ENCODE measurements at regions not wholly inside any gene's neighbourhood (a gene's known extent, or its start where the extent isn't known, plus 50 kb on each side); places are given as distances from the start of the nearest gene placed in this dataset.
A peak's percentile ranks its signal among the peaks of the same experiment; 100 is the strongest.

- no peak for DNase-seq
Observed at GRCh38 chr12:28939427-28939826, 209.7 kb upstream of the FAR2 start.

GRCh38 chr12:28941248-28941647, 207.8 kb upstream of the FAR2 start:
- no peak for DNase-seq

DNA sequence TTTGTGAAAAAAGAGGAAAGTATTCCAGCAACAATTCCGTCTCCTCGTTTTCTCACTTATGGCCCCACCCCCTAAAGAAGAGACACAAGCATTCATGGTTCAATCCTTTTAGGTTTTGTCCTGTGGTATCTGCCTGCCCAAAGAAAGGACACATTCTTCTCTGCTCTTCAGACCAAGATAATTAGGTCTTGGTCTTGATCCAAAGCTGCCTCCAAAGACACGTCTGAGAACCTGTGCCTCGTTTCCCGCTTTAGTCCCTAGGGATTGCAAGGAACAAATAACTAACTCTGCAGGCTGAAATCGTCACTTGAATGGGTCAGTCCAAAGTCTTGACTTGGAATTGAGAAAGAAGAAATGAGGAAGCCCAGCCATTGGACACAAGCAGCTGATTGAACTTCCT, 202.7 kb upstream of the FAR2 start:
- DNase-seq = no peak

DNA sequence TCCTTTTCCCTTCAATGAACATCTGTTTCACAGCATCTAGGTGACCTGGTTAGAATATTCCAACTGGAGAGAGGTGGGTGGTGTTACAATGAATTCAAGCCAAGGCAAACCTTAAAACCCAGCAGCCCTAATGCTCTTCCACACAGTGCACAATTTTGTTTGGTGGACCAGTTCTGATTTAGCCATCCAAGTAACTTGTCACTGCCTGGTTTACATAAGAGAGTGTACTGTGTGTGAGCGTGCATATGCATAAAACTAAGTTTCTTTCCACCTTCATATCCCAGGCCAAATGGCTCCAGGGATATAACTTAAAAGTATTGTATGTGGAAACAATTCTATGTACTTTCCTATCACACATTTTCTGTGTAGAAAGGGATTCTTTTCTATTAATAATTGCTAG, 200.4 kb upstream of the FAR2 start:
- no peak for DNase-seq

- no peak for DNase-seq
Observed at GRCh38 chr12:28949184-28949583, 199.9 kb upstream of the FAR2 start.

GRCh38 chr12:28950049-28950448, 199.0 kb upstream of the FAR2 start:
- DNase-seq = no peak

DNA sequence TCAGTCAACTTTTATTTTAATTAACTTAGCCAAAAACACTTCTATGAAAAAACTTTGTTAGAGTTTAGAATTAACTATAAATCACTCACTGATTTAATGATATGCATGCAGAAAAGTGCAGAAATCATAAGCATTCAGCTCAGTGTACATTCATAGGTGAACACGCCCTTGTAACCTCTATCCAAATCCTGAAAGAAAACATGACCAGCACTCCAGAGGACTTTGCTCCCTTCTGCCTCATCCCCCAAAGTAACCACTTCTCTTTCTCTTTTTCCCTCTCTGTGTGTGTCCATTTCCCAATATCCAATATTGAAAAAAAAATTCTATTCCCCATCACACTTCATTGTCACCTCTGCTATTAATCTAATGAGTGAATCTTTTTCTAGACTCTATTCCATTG, 197.1 kb upstream of the FAR2 start:
- DNase-seq = no peak

- DNase-seq = no peak
Observed at GRCh38 chr12:28954333-28954732, 194.7 kb upstream of the FAR2 start.

DNA sequence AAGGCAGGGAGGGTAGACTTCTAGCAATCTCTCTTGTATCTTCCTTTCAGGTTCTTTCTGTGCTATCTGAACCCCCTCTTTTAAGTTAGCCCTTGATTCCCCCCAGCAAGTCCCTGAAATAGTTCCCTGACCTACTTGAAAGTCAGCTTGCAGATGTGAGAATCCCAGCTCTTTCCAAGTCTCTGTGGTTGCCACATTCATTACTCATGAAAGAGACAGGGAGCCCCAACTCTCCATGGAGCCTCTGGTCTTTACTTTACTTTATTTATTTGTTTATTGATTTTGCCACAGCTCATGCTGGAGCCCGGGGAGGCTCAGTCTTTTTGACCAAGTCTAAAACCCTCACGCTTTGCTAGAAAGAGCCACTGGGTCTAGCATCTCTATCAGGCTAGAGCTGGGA, 193.6 kb upstream of the FAR2 start:
- DNase-seq = no peak

GRCh38 chr12:28955931-28956330, 193.1 kb upstream of the FAR2 start:
- no peak for DNase-seq

DNA sequence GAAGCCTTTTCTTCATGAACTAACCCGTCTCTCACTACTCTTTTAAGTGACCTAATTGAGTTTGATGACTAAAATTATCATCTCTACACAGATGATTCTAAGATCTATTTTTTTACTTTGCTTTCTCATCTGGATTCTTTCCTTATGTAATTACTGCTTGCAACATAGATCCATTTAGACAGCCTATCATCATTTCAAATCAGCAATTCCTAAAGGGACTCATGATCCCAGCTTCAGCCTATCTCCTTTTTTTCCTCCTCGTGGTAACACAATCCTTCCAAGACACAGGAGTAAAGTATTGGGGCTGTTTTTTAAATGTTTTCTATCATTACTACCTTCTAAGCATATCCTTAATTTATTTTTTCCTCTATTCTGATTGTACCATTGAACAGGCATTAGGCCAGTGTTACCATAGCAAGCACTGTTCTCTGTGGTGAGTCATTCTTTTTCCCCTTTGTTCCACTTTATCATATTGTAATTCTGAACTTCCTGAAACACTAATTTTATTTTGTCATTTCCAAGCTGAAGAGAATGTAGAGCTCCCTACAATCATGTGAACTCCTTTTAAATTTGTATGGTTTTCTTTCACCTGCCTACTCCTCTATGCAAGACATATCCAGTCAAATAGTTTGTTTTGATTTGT, 190.4 kb upstream of the FAR2 start:
- no peak for DNase-seq

- no peak for DNase-seq
Observed at GRCh38 chr12:28961948-28962384, 187.1 kb upstream of the FAR2 start.

DNA sequence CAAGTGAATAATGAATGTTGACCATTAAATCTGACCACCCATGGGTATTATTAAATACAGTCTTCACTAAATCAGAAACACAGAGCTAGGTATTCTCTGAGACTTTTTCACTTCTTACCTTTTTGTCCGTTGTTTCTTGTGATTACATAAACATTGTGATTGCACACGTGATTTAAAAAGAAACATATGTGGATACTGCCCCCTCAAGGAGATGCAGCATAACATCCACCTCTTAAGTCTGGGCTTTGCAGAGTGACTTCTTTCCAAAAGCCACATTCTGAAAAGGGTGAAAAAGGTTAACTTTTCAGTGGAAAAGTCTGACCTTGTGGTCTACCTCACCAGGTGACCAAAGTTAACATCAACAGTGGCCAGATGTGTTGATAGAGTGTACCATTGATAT, 185.5 kb upstream of the FAR2 start:
- no peak for DNase-seq

DNA sequence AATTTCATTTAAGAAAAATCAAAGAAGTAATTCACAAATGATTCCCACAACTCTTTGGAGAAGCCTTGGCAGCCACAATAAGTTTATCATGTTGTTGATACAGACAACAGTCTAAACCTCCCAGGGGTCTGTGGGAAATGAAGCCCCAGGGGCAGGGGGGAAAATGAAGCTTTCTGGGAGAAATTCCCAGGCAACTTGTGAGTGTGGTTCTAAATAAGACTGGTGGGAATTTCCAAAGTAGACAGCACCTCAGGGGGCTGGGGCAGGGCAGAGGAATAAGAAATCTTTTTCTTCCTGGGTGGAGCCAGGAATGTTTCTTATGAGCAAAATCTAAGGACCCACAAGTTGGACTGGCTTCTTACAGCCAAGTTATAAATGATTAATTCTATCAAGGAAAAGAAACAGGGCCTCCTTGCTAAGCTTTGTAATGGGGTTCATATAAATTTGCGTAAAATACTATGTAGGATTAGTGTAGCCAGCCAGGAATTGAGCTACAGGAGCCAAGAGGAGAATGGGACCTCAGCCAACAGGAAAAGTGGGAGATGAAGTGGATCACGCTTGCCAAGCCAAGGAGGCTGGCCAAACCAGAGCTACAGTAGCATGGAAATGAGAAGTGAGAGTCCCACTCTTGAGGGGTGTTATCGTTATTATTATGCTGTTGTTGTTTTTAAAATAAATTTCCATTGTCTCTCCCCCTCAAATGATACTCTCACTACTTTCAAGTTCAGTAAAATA, 182.9 kb upstream of the FAR2 start:
- DNase-seq = peak; percentile 25

DNA sequence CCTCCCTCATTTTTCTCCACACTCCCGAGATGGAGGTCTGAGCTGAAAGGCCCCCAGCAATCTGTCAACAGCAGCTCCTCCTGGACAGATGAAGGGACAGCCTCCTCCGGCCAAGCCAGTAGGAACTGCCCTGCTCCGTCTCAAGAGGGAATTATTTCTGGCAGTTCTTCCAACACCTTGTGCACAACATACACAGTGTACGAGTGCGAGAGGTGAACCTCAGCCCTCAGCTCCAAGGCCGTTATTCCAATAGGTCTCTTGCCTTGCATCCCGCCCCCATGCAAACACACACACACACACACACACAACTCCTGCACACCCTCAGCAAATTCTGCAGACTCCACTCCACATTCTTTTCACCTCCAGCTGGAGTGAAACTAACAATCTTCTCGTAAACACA, 181.7 kb upstream of the FAR2 start:
- DNase-seq = no peak

- DNase-seq = no peak
Observed at GRCh38 chr12:28973491-28973890, 175.6 kb upstream of the FAR2 start.

DNA sequence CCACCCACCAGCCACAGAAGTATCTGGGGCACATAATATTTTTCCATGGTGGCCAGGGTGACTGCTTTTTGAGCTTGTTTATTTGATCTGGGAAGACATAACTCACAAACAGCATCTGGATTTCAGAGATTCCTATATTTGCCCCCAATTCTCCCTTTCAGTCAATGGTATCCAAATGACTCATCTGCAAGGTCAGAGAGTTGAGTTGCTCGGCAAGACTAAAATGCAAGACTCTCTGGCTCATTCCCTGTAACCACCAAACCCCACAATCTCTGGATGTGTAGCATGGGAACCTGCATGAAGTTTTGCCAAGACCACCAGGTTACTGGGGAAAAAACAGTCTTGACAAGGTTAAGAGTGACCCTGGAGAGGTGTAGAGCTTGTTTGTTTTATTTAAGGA, 174.9 kb upstream of the FAR2 start:
- no peak for DNase-seq

GRCh38 chr12:28974883-28975282, 174.2 kb upstream of the FAR2 start:
- DNase-seq = no peak

DNA sequence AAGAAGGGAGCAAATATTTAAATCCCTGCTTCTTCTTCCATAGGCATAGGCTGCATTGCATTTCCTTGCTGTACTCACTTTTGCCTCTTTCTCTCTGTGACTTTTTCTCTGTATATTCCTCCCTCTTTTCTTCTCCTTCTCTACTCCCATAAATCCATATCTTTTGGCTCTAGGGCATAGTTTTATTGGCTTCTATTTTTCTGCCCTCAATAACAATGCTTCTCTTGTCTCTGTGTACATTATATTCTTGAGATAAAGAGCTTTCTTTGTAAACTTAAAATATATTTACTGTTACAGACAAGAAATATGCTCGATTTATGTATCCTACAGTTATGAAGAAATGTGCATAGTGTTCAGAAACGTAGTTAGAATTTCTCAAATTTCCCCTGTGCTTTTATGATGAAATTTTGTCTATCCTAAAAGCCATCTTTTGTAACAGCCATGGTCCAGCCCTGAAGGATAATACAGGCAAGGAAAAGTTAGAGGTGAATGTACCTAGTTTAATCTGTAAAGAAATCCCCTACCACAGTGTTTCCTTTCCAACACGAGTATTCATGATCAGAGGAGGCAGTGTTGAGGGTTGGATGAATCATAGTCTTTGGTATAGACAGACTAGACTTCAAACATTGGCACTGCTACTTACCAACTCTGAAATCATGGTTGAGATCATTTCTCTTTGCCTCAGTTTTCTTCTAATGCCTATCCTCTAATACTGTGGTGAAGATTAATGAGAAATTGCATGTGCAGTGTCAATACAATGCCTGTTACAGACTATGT, 173.3 kb upstream of the FAR2 start:
- no peak for DNase-seq

DNA sequence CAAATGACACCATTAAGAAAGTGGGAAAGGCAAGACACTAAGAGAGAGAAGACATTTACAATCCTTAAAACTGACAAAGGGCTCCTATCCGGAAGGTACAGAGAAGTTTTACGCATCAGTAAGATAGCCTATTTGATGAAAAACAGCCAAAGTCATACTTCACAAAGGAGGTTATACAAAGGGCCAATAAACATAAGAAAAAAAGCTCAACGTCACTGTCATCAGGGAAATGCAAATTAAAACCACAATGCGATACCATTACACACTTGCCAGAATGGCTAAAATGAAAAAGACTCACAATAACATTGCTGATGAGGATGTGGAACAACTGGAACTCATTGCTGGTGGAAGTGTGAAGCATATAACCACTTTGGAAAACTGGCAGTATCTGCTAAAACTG, 168.6 kb upstream of the FAR2 start:
- no peak for DNase-seq

DNA sequence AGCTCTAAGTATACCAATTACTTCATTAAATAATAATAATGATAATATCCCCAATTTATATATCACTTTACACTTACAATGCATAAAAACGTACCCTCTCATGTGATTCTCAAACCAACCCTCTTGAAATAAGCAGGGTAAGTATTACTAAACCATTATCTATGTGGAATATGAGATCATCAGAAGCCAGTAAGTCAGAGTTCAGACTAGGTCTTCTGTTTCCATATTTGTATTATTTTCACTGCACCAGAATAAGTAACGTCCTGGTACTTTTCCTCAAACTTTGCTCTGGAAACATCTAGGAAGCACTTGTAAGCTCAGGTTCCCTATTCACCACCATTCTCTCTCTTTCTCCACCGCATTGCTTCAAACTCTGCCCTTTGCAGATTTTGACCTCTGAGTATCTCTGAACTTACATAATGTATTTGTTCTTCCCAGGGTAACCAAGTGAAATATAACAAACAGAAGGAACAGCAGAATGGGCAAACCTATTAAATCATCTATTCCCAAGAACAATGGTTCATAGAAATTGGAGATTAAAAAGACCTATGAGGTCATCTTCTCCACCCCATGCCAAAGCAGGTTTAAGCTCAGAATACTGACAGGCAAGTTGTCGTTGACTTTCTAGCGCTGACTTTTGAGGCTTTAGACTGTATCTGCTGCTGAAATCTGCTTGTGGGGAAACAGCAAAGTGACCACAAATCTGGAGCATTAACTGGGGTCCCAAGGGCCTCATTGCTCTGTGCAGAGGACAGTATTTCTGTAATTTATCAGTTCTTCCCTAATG, 161.3 kb upstream of the FAR2 start:
- no peak for DNase-seq

- DNase-seq = no peak
Observed at GRCh38 chr12:28988325-28988704, 160.8 kb upstream of the FAR2 start.

DNA sequence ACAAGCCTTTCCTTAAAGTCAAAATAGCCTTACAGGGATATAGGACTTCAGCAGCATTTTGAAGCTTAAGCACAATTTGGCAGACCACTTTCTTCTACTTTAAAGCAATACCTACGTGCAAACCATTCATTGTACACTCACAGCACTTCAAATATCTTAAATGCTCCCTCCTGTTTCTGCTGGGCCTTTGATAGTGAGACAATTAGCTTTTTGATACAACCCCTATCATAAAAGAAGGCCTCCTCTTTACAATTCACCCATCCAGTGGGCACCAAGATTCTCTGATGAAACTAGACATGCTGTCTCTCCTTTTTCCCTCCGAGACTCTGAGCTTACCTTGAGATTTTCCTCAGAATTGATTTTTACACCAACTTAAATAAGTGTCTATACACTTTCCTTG, 157.5 kb upstream of the FAR2 start:
- DNase-seq = no peak

Measured in left kidney (tissue), 1 donor.